ENCODE measurements at regions not wholly inside any gene's neighbourhood (a gene's known extent, or its start where the extent isn't known, plus 50 kb on each side); places are given as distances from the start of the nearest gene placed in this dataset.
A peak's percentile ranks its signal among the peaks of the same experiment; 100 is the strongest.

DNA sequence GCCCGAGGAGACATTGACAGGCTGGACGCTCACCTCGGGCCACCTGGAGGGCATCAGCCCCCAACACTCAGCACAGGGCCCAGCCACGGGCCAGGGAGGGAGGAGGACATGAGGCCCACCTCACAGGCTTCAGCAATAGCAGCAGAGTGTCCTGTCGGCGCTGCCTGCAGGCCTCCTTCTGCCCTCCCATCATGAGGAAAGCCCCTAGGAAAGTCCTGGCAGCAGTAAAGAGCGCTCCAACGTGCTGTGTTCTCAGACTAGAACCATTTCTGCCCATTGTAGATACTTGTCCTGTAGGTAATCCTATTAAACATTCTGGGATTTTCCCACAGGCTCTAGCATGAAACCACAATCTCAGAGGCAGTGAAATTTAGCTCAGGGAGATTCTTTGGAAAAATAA is 62.0 kb upstream of the GALNT2 start:
- DNase-seq (ENCODE audit: low spot score) = no peak

DNA sequence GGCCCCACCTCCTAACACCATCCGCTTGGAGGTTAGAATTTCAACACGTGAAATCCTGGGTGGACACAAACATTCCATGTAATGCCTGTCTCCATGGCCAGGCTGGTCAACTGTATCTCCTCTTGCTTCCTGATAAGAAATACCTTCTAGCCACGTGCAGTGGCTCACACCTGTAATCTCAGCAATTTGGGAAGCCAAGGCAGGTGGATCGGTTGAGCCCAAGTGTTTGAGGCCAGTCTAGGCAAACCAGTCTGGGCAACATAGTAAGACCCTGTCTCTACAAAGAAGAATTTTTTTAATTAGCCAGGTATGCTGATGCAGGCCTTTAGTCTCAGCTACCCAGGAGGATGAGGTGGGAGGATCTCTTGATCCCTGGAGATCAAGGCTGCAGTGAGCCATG is 58.3 kb upstream of the GALNT2 start:
- DNase-seq (ENCODE audit: low spot score) = no peak

DNA sequence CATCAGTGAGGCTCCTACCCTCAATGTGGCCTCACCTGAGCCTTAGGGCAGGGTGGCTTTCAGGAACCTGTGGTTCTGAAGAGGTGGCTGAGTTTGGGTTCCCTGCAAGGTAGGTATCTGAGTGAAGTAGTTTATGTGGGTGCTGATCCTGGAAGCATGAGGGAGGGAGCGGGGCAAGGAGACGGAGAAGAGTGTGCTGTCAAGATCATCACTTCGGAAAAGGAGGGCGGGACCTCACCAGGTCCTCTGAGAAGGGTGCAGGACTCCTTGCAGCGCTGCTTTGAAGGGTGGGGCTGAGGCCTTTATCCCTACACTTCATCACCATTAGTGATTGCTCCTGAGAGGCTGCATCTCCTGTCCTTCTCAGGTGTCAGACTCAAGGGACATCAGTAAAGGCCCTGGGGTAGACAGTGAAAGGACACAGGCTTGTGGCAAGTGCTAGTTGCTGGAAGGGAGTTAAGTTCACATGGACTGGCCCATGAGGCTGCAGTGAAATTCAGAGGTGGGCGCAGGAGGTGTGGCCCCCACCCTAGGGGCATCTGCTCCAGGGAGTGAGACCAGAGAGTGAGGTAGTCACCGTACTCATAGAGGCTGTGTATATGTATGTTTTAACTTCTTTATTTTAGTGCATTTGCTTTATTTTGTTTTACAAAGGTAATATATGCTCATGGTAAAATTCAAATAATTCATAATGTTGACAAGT is 57.3 kb upstream of the GALNT2 start:
- DNase-seq (ENCODE audit: low spot score) = no peak

DNA sequence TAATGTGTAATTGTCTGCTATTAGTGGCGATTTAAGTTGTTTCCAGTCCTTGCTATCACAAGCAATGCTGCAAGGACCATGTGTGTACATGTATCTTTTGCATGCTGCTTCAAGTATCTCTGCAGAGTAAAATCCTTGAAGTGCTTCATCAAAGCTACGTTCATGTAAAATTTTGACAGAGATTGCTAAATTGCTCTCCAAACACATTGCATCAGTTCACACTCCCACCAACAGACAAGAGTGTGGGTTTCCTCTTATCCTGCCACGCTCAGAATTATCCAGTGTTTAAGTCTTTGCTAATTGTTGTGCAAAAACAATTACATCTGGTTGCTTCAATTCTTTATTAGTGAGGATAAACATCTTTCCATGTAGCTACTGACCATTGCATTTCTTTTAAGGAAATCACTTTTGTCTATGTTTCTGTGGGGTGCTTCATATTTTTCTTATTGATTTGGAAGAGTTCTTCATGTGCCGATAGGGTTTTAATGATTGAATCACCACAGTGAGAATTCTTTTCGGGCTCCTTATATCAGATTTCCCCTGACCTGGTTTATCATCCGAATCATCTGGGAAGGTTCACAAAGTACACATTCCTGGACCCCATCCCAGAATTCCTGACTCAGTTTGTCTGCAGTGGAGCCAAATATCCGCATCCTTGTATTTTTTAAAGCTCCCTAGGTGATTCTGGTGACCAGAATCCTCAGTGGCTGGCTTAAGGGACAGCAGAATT is 56.3 kb upstream of the GALNT2 start:
- DNase-seq (ENCODE audit: low spot score) = peak; percentile 3

DNA sequence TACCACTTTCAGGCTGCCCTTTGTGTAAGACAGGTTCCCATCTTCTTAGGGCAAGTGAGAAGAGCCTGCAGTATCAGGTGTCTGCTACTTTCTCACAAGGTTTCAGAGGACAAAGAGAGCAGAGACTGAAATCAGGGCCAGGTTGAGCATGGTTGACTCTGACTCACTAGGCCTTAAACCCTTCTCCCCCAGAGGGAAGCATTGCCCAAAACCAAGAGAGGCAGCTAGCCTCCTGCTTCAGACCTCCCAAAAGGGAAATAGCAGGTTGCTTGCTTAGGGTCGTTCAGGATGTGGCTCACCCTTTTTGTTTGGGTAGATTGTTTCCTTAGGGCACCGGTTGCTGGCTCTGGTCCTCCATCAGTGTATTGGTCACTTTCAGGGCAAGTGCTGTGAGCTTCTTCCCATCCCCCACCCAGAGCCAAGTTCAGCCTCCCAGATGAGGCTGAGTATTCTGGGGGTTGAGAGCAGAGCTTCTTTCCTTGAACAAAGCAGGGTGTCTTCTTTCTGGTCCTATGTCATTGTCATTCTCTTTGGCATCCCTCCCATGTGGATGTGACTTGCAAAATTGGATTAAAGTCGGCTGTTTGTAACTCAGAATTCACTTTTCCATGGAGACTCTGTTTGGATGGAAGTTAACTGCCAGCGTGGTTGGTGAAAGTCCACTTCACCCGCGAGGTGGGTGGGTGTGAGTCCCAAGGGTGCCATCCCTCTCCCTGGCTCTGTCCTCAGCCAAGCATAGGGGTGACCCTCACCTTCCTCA is 55.5 kb upstream of the GALNT2 start:
- DNase-seq (ENCODE audit: low spot score) = peak; percentile 55

DNA sequence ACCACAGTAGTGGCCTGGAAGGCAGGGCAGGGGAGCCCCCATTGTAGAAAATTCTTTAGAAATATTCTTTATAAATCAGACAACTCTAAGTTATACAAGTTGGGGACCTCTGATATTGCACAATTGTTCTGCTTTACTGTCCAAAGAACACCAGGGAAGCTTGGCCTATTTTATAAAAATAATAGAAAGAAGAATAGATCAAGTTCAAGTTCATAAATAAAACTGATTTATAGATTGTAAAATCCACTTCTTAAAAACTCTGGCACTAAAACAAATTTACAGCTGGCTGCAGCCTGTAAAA is 55.0 kb upstream of the GALNT2 start:
- DNase-seq (ENCODE audit: low spot score) = no peak

DNA sequence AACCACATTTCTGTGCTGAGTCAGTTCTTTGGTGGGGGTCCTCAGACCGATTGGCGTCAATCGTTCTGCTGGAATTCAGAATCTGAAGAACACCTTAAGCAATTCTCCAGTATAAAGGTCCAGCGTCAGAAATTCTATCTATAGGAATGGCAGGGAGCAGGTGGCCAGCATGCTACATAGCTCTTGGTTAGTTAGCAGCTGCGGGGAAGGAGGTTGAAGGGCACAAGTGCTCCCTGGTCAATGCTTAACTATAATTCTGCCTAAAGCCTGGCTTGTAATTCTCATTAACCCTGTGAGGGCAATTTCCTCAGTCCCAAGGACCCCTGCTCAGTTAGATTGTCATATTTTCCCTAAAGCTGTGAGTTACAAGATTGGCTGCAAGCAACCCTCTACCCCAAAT is 54.3 kb upstream of the GALNT2 start:
- no peak for DNase-seq (ENCODE audit: low spot score)

DNA sequence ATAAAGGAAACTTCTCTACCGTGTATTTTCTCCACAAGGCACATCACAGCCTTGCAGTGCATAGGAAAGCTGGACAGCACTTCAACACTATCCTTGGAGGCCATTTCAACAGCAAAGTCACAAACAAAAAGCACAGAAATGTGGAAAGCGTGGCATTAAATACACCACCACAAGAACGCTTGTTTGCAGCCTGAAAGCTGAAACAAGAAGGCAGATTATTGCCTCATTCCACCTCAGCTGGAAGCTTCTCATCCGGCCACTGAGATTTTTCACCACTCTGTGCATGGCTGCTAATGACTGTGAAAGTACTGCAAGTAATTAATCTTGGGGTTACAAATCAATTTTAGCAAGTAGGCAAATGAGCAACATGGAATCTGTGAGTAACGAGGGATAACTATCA is 50.9 kb upstream of the GALNT2 start:
- DNase-seq (ENCODE audit: low spot score) = no peak
